GM21381 (cell line): ENCODE measurements at regions not wholly inside any gene's neighbourhood (a gene's known extent, or its start where the extent isn't known, plus 50 kb on each side); places are given as distances from the start of the nearest gene placed in this dataset.
"Not testable (repeated sequence)": the region's sequence is repeated elsewhere in the genome, so short reads cannot be mapped to it uniquely, and the experiment has no call there.

Experiments used
- ATAC-seq: cut with Tn5 transposase; IDR thresholded peaks from one replicate; pipeline ENCODE4 v1.9.1; 2021; ENCODE audit warnings: mild to moderate bottlenecking, moderate library complexity; ENCODE audit not compliant: unreplicated experiment

GRCh38 chr7:79965946-79966345 lies 168.7 kb upstream of the GNAI1 start:
- no peak for ATAC-seq

GRCh38 chr7:79964463-79964862 lies 170.2 kb upstream of the GNAI1 start:
- ATAC-seq: no peak

GRCh38 chr7:79953130-79953529 lies 181.5 kb upstream of the GNAI1 start:
- ATAC-seq: no peak

GRCh38 chr7:79952399-79952798 lies 182.2 kb upstream of the GNAI1 start:
- ATAC-seq: no peak

- ATAC-seq: no peak
Observed at GRCh38 chr7:79951415-79951814, 183.2 kb upstream of the GNAI1 start.

DNA sequence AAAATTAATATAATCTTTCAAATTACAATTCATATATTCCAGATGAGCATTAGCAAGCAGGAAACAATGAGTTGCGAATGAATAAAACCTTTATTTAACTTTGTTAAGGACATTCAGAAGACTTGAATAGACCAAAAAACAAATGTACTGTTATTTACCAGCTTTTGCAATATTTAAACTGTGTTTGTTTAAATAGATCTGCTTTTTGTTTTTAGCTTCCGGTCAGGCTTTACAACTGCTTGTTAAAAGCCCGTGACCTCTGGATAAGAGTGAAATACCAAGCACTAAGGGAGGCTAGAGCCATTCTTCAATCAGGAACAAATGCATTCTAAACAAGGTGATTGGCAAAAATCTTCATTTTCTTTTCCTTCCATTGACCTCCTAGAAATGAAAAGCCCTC lies 184.9 kb upstream of the GNAI1 start:
- ATAC-seq: no peak

- no peak for ATAC-seq
Observed at GRCh38 chr7:79936281-79936983, 198.2 kb upstream of the GNAI1 start.

- no peak for ATAC-seq
Observed at GRCh38 chr7:79934727-79935126, 199.9 kb upstream of the GNAI1 start.

GRCh38 chr7:79933144-79933543 lies 201.5 kb upstream of the GNAI1 start:
- no peak for ATAC-seq

DNA sequence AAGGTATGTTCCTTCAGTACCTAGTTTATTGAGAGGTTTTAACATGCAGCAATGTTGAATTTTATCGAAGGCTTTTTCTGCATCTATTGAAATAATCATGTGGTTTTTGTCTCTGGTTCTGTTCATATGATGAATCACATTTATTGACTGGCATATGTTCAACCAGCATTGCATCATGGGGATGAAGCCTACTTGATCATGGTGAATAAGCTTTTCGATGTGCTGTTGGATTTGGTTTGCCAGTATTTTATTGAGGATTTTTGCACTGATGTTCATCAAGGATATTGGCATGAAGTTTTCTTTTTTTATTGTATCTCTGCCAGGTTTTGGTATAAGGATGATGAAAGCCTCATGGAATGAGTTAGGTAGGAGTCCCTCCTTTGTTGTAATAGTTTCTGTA lies 204.0 kb upstream of the GNAI1 start:
- no peak for ATAC-seq

- no peak for ATAC-seq
Observed at GRCh38 chr7:79927116-79927515, 207.5 kb upstream of the GNAI1 start.

DNA sequence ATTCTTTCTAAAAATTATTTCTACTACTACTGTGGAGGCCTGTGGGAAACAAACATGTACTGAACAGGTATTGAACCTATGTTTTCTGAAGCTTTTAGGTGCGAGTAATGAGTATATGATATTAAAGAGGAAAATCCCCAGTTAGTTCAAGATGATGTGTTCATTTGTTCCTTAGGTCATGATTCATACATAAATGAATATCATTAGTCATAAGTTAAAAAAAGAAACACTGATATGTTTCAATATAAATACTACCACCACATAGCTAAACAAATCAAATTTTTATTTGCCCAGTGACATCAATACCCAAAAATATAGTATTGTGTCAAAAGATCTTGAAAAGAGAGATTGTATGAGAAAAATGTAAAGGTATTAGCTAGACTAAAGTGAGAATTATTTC lies 210.7 kb upstream of the GNAI1 start:
- ATAC-seq: no peak

DNA sequence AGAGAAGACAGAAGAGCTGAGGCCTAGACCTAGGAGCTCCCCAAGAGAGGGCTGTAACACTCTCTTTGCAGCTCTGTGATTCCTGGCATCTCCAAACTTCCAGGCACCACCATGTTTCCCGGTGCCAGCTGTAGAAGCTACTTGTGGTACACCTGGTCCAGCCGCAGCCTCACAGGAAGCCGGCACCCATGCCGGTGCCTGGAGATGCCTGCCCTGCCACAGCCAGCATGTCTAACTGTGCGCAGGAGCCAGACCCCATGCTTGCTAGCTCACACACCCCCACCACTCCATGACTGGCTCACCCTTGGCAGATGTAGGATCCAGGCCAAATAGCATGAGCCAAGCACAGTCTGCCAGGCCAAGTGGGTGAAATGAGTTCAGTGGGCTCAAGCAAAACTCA lies 211.7 kb upstream of the GNAI1 start:
- ATAC-seq: no peak

DNA sequence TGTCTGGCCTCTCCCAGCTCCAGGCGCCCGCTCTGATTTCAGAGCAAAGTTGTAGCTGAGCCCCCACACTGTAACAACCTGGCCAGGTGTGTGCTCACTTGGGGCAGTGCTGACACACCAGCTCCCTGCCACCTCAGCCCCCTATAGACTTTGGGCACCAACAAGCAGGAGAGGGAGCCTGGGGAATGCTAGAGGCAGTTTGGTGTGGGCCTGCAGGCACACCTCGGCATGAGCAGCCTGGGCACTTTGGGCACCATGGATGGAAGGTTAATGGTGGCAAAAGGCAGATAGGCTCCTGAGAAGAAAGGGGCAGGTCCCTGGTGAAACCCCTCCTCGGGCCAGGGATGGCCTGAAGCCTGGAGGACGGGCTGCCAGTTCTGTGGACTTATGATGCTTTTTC lies 212.7 kb upstream of the GNAI1 start:
- ATAC-seq: no peak

- not testable (repeated sequence) for ATAC-seq
Observed at GRCh38 chr7:79918632-79919031, 216.0 kb upstream of the GNAI1 start.

- ATAC-seq: not testable (repeated sequence)
Observed at GRCh38 chr7:79915346-79915745, 219.3 kb upstream of the GNAI1 start.

DNA sequence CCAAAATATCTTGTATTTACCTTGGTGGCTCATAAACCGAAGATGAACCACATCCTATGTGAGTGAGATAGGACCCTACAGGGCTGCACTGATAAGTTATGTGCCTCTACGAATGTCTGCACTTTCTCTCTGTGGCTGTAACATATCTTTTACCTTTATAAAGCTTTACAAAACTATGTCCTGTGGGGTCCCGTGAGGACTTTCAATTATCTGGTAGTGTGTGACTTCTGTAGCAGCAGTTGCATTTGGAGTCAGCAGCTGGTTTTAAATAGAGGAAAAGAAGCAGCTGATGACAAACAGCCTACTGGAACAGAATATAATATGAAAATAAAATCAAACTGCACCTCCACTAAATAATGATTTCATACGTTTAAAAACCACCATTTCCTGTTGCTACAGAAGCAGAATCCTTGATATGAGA lies 222.4 kb upstream of the GNAI1 start:
- ATAC-seq: no peak

DNA sequence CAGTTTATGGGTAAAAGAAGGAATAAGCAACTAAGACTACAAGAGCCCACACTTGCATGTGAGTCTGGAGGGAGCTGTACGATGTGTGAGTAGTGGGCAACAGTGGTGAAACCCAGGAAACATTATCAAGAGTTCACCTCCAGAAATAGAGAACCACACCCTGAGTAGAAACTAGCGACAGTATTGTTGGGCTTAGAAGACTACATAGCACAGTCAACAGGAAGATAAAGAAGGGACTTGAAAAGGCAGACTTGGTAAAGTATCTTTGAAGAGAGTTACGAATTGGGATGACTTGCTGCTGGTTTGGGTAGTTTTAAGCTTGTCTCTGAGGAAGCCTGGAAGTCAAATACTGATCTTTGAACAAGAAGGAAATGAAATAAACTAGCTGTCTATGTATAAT lies 223.2 kb upstream of the GNAI1 start:
- no peak for ATAC-seq

DNA sequence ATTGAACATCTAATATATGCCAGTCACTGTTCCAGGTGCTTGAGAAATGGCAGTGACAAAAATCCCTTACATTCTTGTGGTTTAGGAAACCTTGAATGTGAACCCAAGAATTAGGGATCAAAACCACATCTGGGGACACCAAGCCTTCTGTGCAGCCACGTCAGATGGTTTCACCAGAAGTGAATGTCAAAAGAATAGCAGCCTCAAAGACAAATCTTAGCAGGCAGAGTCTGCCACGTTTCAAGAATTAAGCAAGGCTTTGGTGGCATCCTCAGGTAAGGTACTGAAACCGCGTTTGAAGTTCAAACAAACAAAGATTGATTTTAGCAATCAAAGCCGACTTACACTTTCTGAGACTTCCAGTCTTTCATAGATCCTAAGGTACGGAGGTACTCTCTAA lies 225.5 kb upstream of the GNAI1 start:
- ATAC-seq: no peak

GRCh38 chr7:79897166-79897565 lies 237.5 kb upstream of the GNAI1 start:
- no peak for ATAC-seq

- no peak for ATAC-seq
Observed at GRCh38 chr7:79893991-79894390, 240.6 kb upstream of the GNAI1 start.

DNA sequence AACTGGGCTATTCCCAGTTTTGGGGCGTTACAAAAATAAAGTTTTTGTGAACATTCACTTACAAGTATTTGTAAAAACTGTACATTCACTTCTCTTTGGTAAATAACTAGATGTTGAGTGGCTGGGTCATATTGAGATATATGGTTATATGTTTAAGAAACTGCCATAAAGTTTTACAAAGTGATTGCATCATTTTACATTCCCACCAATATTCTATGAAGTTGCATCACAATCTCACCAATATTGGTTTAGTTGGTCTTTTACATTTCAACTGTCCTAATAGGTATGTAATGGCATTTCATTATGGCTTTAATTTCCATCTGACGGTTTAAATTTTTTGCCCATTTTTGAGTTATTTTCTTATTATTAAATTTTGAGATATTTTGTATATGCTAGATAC lies 251.7 kb upstream of the GNAI1 start:
- no peak for ATAC-seq

GRCh38 chr7:79880312-79880711 lies 254.3 kb upstream of the GNAI1 start:
- ATAC-seq: no peak
